Large intestine (tissue), 3 donors: ENCODE measurements at regions not wholly inside any gene's neighbourhood (a gene's known extent, or its start where the extent isn't known, plus 50 kb on each side); places are given as distances from the start of the nearest gene placed in this dataset.
"Not testable (repeated sequence)": the region's sequence is repeated elsewhere in the genome, so short reads cannot be mapped to it uniquely, and the experiment has no call there.

Source experiments
- DNase-seq, 2 donors: peaks; one replicate each; pipeline versions ENCODE4 v3.0.0 to v3.0.0-alpha.2; 2013
- H3K27ac ChIP-seq: one replicate; pipeline ENCODE4 v1.5.1; 2013; ENCODE audit warnings: low read length
- H3K27me3 ChIP-seq: 2 replicates; pipeline ENCODE4 v1.6.1; 2013; ENCODE audit warnings: low read length; ENCODE audit not compliant: control insufficient read depth, insufficient read depth
- H3K36me3 ChIP-seq: 2 replicates; pipeline ENCODE4 v1.6.1; 2013; ENCODE audit warnings: low read length; ENCODE audit not compliant: control insufficient read depth, insufficient read depth
- H3K4me1 ChIP-seq: one replicate; pipeline ENCODE4 v1.6.1; 2013; ENCODE audit warnings: low read length; ENCODE audit not compliant: control insufficient read depth, insufficient read depth
- H3K4me3 ChIP-seq: one replicate; pipeline ENCODE4 v1.5.1; 2013; ENCODE audit warnings: low read length
- H3K9me3 ChIP-seq: one replicate; pipeline ENCODE4 v1.6.1; 2013; ENCODE audit warnings: mild to moderate bottlenecking, low read depth, low read length, moderate library complexity; ENCODE audit not compliant: control insufficient read depth
- WGBS: methylation state at CpG from one replicate; pipeline ENCODE4 v1.1.5; 2013; ENCODE audit warnings: low lambda C conversion rate; ENCODE audit not compliant: insufficient coverage; 5-methylcytosine and 5-hydroxymethylcytosine counted together

DNA sequence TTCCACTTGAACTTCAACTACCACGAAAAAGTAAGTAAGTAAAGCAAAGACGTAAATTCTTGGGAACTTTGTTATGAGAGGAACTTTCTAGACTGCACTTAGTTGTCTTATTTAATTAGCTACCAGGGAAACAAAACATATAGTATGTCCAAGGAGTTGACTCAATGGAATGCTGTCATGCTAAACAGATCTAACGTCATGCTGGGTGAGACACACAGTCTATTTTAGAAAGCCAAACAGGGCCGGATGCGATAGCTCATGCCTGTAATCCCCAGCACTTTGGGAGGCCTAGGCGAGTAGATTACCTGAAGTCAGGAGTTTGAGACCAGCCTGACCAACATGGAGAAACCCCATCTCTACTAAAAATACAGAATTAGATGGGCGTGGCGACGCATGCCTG lies 140.6 kb upstream of the RRN3 start:
- H3K36me3 ChIP-seq, H3K27me3 ChIP-seq, H3K4me3 ChIP-seq, H3K4me1 ChIP-seq, H3K27ac ChIP-seq, DNase-seq, H3K9me3 ChIP-seq: not testable (repeated sequence)
- WGBS: no CpG with 5 or more reads among the region's 9 CpGs

DNA sequence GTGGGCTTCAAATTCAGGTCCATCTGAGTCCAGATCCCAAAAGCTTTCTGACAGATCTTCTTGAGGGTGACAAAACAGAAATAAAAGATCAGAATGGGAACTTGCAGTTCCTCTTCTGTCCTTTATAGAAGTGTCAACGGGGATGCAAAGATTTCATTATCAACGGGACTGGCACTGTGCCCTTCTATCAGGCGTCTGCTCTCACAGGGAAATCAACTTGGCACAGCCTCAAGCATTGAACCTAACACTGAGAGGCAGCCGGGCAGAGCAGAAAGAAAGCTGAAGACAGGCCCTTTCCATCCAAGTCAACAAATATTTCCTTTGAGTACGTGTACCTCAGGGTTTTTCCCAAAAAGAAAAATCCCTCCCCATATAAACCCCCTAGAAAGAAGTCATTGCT lies 136.4 kb upstream of the RRN3 start:
- H3K27me3 ChIP-seq, H3K27ac ChIP-seq, H3K4me3 ChIP-seq, H3K9me3 ChIP-seq, H3K4me1 ChIP-seq, H3K36me3 ChIP-seq, DNase-seq: not testable (repeated sequence)
- no CpG with 5 or more reads among the region's 5 CpGs for WGBS

- DNase-seq, H3K27me3 ChIP-seq, H3K9me3 ChIP-seq, H3K27ac ChIP-seq, H3K4me1 ChIP-seq, H3K4me3 ChIP-seq, H3K36me3 ChIP-seq: not testable (repeated sequence)
- no CpG with 5 or more reads among the region's 2 CpGs for WGBS
Observed at GRCh38 chr16:15229661-15230060, 135.6 kb upstream of the RRN3 start.

GRCh38 chr16:15224651-15225050 lies 130.6 kb upstream of the RRN3 start:
- not testable (repeated sequence) for H3K36me3 ChIP-seq, H3K27ac ChIP-seq, DNase-seq, H3K27me3 ChIP-seq, H3K4me3 ChIP-seq, H3K9me3 ChIP-seq, H3K4me1 ChIP-seq
- no CpG with 5 or more reads among the region's 1 CpG for WGBS

DNA sequence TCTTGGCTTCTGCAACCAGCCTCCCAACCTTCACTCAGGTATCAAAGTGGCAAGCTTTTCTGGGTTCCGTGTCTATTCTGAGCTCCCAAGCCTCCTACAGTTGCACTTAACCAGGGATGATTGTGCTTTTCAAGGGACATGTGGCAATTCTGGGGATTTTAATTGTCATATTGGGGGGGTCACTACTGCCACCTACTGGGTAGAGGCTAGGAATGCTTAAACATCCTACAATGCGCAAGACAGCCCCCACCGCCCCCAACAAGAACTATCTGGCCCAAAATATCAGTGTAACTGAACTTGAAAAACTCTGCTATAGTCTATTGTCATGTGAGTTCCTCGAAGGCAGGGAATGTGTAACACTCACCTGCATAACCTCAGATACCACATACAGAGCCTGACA lies 129.3 kb upstream of the RRN3 start:
- not testable (repeated sequence) for H3K36me3 ChIP-seq, H3K4me3 ChIP-seq, H3K27me3 ChIP-seq, H3K9me3 ChIP-seq, H3K27ac ChIP-seq, H3K4me1 ChIP-seq, DNase-seq
- no CpG with 5 or more reads among the region's 4 CpGs for WGBS

GRCh38 chr16:15219679-15220615 lies 125.9 kb upstream of the RRN3 start:
- H3K36me3 ChIP-seq, H3K27ac ChIP-seq, H3K9me3 ChIP-seq, DNase-seq, H3K4me3 ChIP-seq, H3K27me3 ChIP-seq, H3K4me1 ChIP-seq: not testable (repeated sequence)
- no CpG with 5 or more reads among the region's 19 CpGs for WGBS

GRCh38 chr16:15218856-15219500 lies 124.9 kb upstream of the RRN3 start:
- DNase-seq, H3K9me3 ChIP-seq, H3K4me1 ChIP-seq, H3K4me3 ChIP-seq, H3K36me3 ChIP-seq, H3K27me3 ChIP-seq, H3K27ac ChIP-seq: not testable (repeated sequence)
- WGBS: no CpG with 5 or more reads among the region's 9 CpGs

GRCh38 chr16:15207202-15207981 lies 113.3 kb upstream of the RRN3 start:
- no CpG with 5 or more reads among the region's 10 CpGs for WGBS

DNA sequence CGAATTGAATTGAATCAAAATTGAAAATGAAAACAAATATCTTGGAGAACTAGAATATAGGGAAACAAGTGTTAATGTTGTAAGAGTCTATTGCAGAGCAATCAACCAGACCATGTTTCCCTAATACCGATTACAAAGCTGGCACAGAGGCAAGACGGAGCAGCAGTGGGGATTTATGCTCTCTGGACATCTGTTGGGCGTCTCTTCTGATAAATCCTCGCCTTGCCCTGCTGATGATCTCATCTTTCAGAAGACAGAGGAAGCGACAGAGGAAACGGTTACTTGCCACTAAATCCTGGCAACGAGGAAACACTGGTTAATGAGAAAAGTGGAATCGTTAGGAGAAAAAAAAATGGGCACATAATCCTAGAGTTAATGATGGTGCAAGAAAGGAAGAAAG lies 112.4 kb upstream of the RRN3 start:
- not testable (repeated sequence) for H3K27ac ChIP-seq, H3K4me3 ChIP-seq, DNase-seq, H3K27me3 ChIP-seq, H3K4me1 ChIP-seq, H3K36me3 ChIP-seq, H3K9me3 ChIP-seq
- WGBS: 20% methylated on average over 2 of the region's 9 CpGs

More at GRCh38 chr16:15207202-15207981, 113.3 kb upstream of the RRN3 start:
- not testable (repeated sequence) for H3K36me3 ChIP-seq, H3K4me1 ChIP-seq, DNase-seq, H3K27me3 ChIP-seq, H3K9me3 ChIP-seq, H3K27ac ChIP-seq, H3K4me3 ChIP-seq

DNA sequence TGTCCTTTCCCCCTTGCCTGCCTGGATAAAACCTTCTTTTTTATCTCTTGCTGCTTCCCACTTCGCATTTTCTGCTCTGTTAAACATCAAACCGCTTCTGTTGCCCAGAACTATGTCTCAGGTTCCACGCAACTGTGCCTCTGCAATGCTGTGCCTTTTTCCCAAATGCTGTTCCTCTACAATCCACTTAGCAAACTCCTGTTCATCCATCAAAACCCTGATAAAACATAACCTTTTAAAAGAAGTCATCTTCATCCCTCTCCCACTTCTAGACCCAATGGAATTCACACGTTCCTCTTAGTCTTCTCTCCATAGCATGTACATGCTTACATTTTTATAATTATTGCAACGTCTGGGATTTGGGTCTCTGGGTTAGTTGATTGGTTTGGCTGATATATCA lies 111.9 kb upstream of the RRN3 start:
- not testable (repeated sequence) for H3K4me3 ChIP-seq, DNase-seq, H3K27me3 ChIP-seq, H3K4me1 ChIP-seq, H3K9me3 ChIP-seq, H3K36me3 ChIP-seq, H3K27ac ChIP-seq
- WGBS: no CpG with 5 or more reads among the region's 5 CpGs
